ENCODE measurements at regions not wholly inside any gene's neighbourhood (a gene's known extent, or its start where the extent isn't known, plus 50 kb on each side); places are given as distances from the start of the nearest gene placed in this dataset.
A peak's percentile ranks its signal among the peaks of the same experiment; 100 is the strongest.

DNA sequence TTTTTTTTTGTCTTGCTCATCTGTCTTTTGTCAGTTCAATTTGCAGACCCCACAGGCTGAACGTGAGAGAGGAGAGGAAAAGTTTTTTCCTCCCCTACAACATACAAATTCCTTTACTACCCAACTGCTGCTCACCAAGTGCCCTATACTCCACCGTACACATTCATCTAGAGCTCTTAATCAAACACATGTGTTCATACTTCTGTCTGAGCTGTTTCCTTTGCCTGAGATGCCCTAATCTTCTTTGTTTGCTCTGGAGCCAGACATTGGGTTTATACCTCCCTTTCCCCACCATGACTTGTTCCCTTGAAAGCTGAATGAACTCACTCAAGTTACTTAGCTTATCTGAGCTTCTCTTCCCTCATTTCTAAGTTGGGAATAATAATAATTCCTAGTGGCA is 122.7 kb upstream of the RASGRP1 start:
- H3K4me3 ChIP-seq (ENCODE audit: control insufficient read depth, low read depth, low read length), result no peak overlapping the region
- TF ChIP-seq, protein P1, sequence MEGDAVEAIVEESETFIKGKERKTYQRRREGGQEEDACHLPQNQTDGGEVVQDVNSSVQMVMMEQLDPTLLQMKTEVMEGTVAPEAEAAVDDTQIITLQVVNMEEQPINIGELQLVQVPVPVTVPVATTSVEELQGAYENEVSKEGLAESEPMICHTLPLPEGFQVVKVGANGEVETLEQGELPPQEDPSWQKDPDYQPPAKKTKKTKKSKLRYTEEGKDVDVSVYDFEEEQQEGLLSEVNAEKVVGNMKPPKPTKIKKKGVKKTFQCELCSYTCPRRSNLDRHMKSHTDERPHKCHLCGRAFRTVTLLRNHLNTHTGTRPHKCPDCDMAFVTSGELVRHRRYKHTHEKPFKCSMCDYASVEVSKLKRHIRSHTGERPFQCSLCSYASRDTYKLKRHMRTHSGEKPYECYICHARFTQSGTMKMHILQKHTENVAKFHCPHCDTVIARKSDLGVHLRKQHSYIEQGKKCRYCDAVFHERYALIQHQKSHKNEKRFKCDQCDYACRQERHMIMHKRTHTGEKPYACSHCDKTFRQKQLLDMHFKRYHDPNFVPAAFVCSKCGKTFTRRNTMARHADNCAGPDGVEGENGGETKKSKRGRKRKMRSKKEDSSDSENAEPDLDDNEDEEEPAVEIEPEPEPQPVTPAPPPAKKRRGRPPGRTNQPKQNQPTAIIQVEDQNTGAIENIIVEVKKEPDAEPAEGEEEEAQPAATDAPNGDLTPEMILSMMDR (IDR thresholded peaks at IDR 0.05; ENCODE audit: control insufficient read depth, insufficient read depth, low read depth, low read length, missing control alignments), result no peak
- DNase-seq (ENCODE audit: low read depth), result no peak

DNA sequence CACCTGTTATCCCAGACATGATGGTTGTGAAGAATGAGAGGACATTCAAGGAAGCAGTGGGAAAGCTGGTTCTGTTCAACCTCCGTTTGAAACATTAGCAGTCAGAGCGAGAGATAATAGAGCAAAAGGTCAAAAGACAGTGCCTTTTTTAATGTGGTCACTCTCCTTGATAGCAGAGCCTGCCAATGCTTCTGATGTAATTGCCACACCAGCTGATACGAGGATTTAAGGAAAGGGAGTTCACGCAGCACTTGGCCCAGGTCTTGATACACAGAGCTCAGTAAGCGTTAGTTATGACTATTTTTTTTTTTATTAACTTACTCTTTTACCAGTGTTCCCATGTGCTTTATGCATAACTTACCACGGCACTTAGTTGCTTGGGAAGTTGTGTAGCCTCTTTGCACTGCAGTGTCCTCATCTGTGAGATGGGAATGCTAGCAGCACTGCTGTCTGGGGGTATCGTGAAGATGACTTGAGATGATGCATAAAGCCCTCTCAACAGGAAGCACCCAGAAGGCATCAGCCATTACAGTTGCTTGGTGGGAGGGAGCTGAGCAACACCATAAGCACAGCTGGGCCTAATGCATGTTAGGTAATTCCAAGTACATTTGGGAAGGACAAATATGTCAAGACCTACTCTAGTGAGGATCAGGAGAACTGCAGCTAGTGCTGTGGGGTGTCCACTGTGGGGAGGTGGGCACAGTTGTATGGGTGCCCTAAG is 123.3 kb upstream of the RASGRP1 start:
- TF ChIP-seq, protein P1 (IDR thresholded peaks at IDR 0.05; ENCODE audit: control insufficient read depth, insufficient read depth, low read depth, low read length, missing control alignments), result no peak
- no peak overlapping the region for H3K4me3 ChIP-seq (ENCODE audit: control insufficient read depth, low read depth, low read length)
- no peak for DNase-seq (ENCODE audit: low read depth)

DNA sequence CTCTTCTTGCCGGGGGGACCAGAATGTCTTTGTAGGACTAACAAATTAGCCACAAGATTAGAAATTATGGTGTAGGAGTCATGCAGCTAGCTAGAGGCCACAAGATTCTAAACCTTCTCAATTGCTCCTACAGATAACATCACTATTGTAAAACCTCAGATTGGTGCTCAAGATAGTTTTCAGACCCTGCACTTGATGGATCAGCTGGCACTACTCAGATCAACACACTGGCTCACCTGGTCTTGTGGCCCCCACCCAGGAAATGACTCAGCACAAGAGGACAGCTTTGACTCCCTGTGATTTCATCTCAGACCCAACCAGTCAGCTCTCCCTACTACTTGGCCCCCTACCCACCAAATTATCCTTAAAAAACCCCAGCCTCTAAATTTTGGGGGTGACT is 124.1 kb upstream of the RASGRP1 start:
- H3K4me3 ChIP-seq (ENCODE audit: control insufficient read depth, low read depth, low read length), result no peak overlapping the region
- no peak for DNase-seq (ENCODE audit: low read depth)
- TF ChIP-seq, protein P1 (IDR thresholded peaks at IDR 0.05; ENCODE audit: control insufficient read depth, insufficient read depth, low read depth, low read length, missing control alignments), result no peak

DNA sequence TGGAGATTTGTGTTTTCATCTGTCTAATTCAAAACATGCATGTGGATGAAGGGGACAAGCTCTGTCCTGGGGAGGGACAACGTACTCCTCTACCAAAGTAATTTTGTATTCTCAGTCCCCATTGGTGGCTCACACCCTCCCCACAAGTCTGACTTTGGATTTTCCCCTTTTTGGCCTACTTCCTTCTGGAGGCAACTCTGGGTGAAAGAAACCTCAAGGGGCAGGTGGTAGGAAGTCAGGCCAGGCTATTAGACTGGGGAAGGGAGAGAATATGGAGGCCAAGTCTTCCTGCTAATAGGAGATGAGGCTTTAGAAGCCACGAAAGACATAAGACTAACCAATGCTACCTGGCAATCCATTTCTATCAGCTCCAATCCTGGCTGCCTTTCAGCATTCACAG is 124.9 kb upstream of the RASGRP1 start:
- no peak overlapping the region for H3K4me3 ChIP-seq (ENCODE audit: control insufficient read depth, low read depth, low read length)
- DNase-seq (ENCODE audit: low read depth), result no peak
- TF ChIP-seq, protein P1 (IDR thresholded peaks at IDR 0.05; ENCODE audit: control insufficient read depth, insufficient read depth, low read depth, low read length, missing control alignments), result no peak

DNA sequence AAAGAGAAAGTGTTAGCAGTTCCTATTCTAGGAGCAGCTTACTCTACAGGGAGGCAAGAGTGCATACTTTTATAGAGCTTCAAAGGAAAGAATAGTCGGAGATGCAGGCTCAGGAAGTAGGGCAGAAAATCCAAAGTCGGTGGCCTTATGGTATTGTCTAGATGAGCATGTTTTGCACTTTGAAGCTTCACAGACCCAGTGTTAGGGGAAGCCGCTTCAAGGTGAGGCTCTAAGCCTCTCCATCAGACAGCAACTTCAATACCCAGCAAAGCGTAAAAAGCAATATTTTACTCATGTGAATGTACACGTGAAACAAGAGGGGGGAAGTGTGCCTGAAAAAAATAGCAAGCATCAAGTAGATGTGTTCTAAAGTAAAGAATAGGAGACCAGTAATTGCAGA is 125.6 kb upstream of the RASGRP1 start:
- no peak for DNase-seq (ENCODE audit: low read depth)
- H3K4me3 ChIP-seq (ENCODE audit: control insufficient read depth, low read depth, low read length), result no peak overlapping the region
- TF ChIP-seq, protein P1 (IDR thresholded peaks at IDR 0.05; ENCODE audit: control insufficient read depth, insufficient read depth, low read depth, low read length, missing control alignments), result no peak

DNA sequence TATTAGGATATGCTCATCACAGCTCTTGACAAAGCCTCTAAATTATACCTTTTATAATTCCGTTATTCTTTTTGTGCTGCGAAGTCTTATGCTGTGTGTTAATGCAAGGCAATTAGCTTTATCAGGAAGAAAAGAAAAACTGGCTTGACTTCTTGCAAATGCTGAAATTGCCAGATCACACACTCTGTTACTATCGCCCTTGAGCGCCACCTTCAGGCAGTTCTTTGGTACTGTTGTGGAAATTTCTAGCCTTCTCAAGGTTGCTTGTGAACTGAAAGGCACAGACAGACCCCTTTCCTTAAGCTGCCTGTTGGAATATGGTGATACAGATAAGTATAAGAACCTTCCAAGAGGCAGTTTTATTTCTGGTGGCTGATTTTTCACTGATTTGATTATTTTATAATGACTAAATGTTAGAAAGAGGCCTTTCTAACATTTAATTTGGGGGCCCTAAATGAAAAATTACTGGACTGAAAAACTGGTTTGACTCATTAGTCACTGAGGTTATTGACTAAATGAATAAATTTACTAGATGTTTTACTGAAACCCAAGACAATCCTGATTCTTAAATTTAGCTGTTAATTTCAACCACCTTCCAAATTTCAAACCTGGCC is 126.2 kb upstream of the RASGRP1 start:
- TF ChIP-seq, protein P1 (IDR thresholded peaks at IDR 0.05; ENCODE audit: control insufficient read depth, insufficient read depth, low read depth, low read length, missing control alignments), result peak; percentile 72
- no peak for DNase-seq (ENCODE audit: low read depth)
- H3K4me3 ChIP-seq (ENCODE audit: control insufficient read depth, low read depth, low read length), result no peak overlapping the region

Measured in AG09309 (cell line).